ENCODE measurements at regions not wholly inside any gene's neighbourhood (a gene's known extent, or its start where the extent isn't known, plus 50 kb on each side); places are given as distances from the start of the nearest gene placed in this dataset.

DNA sequence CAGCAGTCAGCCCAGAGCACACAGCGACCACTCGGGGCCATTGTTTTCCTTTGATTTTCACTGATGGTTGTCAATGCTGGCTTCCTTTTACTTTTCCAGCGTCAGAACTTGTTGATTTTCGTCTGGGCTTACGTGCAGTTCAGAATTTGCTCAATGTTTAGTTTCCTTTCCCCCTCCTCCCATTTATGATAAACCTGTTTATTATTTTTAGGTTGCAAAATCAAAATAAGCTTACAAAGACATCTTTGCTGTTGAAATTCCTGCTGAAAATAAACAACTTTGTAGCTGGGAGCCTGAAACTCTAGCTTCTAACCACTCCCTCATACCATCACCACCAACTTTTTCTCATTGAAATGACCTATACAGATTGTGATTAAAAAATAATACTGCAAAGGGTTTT, 83.1 kb upstream of the LYZL1 start:
- TF ChIP-seq POLR2AphosphoS5 (IDR thresholded peaks at IDR 0.05; ENCODE audit: insufficient read depth in 1 of 2, low read depth in 1 of 2) (no peak), POLR2A (IDR thresholded peaks at IDR 0.05) (no peak)
- TF ChIP-seq, protein P1, sequence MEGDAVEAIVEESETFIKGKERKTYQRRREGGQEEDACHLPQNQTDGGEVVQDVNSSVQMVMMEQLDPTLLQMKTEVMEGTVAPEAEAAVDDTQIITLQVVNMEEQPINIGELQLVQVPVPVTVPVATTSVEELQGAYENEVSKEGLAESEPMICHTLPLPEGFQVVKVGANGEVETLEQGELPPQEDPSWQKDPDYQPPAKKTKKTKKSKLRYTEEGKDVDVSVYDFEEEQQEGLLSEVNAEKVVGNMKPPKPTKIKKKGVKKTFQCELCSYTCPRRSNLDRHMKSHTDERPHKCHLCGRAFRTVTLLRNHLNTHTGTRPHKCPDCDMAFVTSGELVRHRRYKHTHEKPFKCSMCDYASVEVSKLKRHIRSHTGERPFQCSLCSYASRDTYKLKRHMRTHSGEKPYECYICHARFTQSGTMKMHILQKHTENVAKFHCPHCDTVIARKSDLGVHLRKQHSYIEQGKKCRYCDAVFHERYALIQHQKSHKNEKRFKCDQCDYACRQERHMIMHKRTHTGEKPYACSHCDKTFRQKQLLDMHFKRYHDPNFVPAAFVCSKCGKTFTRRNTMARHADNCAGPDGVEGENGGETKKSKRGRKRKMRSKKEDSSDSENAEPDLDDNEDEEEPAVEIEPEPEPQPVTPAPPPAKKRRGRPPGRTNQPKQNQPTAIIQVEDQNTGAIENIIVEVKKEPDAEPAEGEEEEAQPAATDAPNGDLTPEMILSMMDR (IDR thresholded peaks at IDR 0.05), result no peak
- no peaks in the 10 kb centered on the region for H3K4me1 ChIP-seq
- no peak overlapping the region for H3K27ac ChIP-seq
- no peaks in the 10 kb centered on the region for H3K36me3 ChIP-seq
- intact Hi-C loops (cut with DNase I), result no loop called here
- no peaks in the 10 kb centered on the region for H3K27me3 ChIP-seq
- DNase-seq (ENCODE audit: extremely low spot score in 2 of 2), result no peak
- no peak overlapping the region for H3K4me3 ChIP-seq
- H3K9me3 ChIP-seq, result no peaks in the 10 kb centered on the region

DNA sequence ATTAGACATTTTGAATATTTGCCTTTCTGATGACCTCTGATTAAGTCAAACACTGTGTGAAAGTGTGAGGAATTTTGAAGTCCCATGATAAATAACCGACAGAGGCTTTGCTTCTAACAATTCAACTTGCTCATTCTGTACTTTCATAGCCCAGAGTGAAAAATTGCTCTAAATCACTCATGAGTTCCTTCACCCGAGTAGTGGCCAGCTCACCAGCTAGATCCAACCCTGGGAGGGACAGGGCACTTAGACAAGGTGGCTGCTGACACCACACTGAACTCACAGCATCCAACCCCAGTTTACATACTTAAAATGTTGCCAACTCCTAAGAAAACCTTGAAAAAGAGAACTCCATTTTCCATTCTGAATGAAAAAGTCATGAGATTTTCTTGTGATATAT, 80.0 kb upstream of the LYZL1 start:
- TF ChIP-seq POLR2AphosphoS5 (IDR thresholded peaks at IDR 0.05; ENCODE audit: insufficient read depth in 1 of 2, low read depth in 1 of 2), result no peak
- TF ChIP-seq, protein P1 (IDR thresholded peaks at IDR 0.05), result no peak
- TF ChIP-seq POLR2A (IDR thresholded peaks at IDR 0.05), result no peak
- H3K27me3 ChIP-seq, result no peaks in the 10 kb centered on the region
- H3K4me3 ChIP-seq, result no peak overlapping the region
- no peaks in the 10 kb centered on the region for H3K4me1 ChIP-seq
- no peak for DNase-seq (ENCODE audit: extremely low spot score in 2 of 2)
- no peaks in the 10 kb centered on the region for H3K9me3 ChIP-seq
- H3K27ac ChIP-seq, result no peak overlapping the region
- H3K36me3 ChIP-seq, result no peaks in the 10 kb centered on the region
- intact Hi-C loops (cut with DNase I), result no loop called here

DNA sequence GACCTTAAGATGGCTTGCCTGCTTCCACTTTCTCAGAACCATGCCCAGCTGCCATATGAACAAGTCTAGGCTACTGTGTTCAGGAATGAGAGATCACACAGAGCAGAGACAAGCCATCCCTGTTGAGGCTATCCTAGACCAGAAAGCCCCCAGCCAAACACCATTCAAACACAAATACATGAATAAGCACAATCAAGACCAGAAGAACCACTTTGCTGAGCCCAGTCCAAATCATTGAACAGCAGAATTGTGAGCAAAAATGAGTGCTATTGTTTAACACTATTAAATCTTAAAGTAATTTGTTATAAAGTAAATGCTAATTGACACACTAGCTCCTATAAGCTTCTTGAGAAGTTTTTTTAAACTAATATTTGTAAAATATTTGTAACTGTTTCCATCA, 79.0 kb upstream of the LYZL1 start:
- intact Hi-C loops (cut with DNase I), result no loop called here
- H3K4me3 ChIP-seq, result no peak overlapping the region
- H3K36me3 ChIP-seq, result no peaks in the 10 kb centered on the region
- TF ChIP-seq, protein P1 (IDR thresholded peaks at IDR 0.05), result no peak
- DNase-seq (ENCODE audit: extremely low spot score in 2 of 2), result no peak
- H3K4me1 ChIP-seq, result no peaks in the 10 kb centered on the region
- H3K27me3 ChIP-seq, result no peaks in the 10 kb centered on the region
- H3K9me3 ChIP-seq, result no peaks in the 10 kb centered on the region
- H3K27ac ChIP-seq, result no peak overlapping the region

DNA sequence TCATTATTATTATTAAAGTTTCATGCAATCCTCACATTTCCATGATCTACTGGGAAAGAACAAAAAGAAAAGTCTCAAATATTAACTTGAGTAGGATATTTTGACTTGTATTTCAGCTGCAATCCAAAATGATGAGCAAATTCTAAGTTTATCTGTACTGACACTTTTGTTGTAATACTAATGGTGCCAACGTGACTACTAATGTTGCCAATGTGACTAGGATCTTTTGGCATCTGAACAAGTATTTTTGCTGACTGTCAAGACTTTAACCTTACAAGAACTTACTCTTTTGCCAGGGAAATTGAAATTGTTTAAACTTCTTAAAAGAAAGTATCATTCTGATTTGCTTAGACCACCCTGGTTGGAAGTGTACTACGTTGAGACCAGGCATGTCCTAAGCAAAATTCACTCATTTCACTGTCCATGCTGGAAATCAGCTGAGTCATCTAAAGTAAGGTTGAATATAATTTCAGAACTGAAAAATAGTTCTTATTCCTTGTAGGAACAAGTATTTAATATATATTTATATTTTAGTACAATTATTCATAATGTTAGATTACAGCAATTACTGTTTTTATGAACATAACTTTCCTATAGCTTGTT, 78.5 kb upstream of the LYZL1 start:
- DNase-seq (ENCODE audit: extremely low spot score in 2 of 2), result no peak
- intact Hi-C loops (cut with DNase I), result no loop called here
- Histone ChIP-seq H3K4me1 (no peaks in the 10 kb centered on the region), H3K27me3 (no peaks in the 10 kb centered on the region), H3K36me3 (no peaks in the 10 kb centered on the region), H3K4me3 (no peak overlapping the region), H3K9me3 (no peaks in the 10 kb centered on the region), H3K27ac (no peak overlapping the region)
- TF ChIP-seq, protein P1 (IDR thresholded peaks at IDR 0.05), result no peak
- no peak for TF ChIP-seq POLR2A (IDR thresholded peaks at IDR 0.05)
- TF ChIP-seq POLR2AphosphoS5 (IDR thresholded peaks at IDR 0.05; ENCODE audit: insufficient read depth in 1 of 2, low read depth in 1 of 2), result no peak

DNA sequence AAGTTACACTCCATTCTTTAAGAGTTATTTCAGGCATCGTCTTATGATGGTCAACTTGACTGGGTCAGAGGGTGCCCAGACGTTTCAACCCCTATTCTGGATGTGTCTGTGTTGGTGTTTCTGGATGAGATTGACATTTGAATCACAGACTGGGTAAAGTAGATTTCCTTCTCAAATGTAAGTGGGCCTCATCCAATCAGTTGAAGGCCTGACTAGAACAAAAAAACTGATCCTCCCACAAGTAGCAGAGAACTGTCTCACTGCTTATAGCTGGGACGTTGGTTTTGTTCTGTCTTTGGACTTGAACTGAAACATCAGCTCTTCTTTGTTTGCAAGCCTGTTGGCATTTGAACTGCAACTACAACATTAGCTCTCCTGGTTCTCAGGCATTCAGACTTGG, 76.3 kb upstream of the LYZL1 start:
- Histone ChIP-seq H3K36me3 (no peaks in the 10 kb centered on the region), H3K4me3 (no peak overlapping the region), H3K9me3 (no peaks in the 10 kb centered on the region), H3K27ac (no peak overlapping the region), H3K27me3 (no peaks in the 10 kb centered on the region), H3K4me1 (no peaks in the 10 kb centered on the region)
- no peak for DNase-seq (ENCODE audit: extremely low spot score in 2 of 2)
- TF ChIP-seq, protein P1 (IDR thresholded peaks at IDR 0.05), result no peak
- TF ChIP-seq POLR2A (IDR thresholded peaks at IDR 0.05) (no peak), POLR2AphosphoS5 (IDR thresholded peaks at IDR 0.05; ENCODE audit: insufficient read depth in 1 of 2, low read depth in 1 of 2) (no peak)
- intact Hi-C loops (cut with DNase I), result no loop called here
